MM.1S (cell line): ENCODE measurements at regions not wholly inside any gene's neighbourhood (a gene's known extent, or its start where the extent isn't known, plus 50 kb on each side); places are given as distances from the start of the nearest gene placed in this dataset.

ENCODE experiments used
- DNase-seq: peaks from one replicate; pipeline ENCODE4 v3.0.0-alpha.2; 2015
- H2AFZ ChIP-seq: fragments of 300-600 bp; sonication (generic); 2 replicates; pipeline ENCODE4 v1.6.0; 2016; ENCODE audit warnings: antibody characterized with exemption, low read length
- H3F3A ChIP-seq: fragments of 300-600 bp; sonication (generic); 2 replicates; pipeline ENCODE4 v1.6.1; 2016; ENCODE audit warnings: mild to moderate bottlenecking, antibody characterized with exemption, low read length, moderate library complexity, mixed read lengths; ENCODE audit not compliant: insufficient read depth
- H3K27ac ChIP-seq: fragments of 300-600 bp; sonication (generic); 2 replicates; pipeline ENCODE4 v1.5.1; 2016; ENCODE audit warnings: mild to moderate bottlenecking, low read length
- H3K27me3 ChIP-seq: fragments of 300-600 bp; sonication (generic); replicated peaks from 2 replicates; pipeline ENCODE4 v1.6.0; 2016; ENCODE audit warnings: low read length; ENCODE audit not compliant: insufficient read depth
- H3K36me3 ChIP-seq: fragments of 300-600 bp; sonication (generic); replicated peaks from 2 replicates; pipeline ENCODE4 v1.6.1; 2016; ENCODE audit warnings: mild to moderate bottlenecking, low read length, mixed read lengths; ENCODE audit not compliant: insufficient read depth
- H3K4me1 ChIP-seq: fragments of 300-600 bp; sonication (generic); 2 replicates; pipeline ENCODE4 v1.6.1; 2016; ENCODE audit warnings: low read length, mixed read lengths
- H3K4me2 ChIP-seq: fragments of 300-600 bp; sonication (generic); 2 replicates; pipeline ENCODE4 v1.6.0; 2016; ENCODE audit warnings: low read depth, low read length
- H3K4me3 ChIP-seq: fragments of 300-600 bp; sonication (generic); 2 replicates; pipeline ENCODE4 v1.5.1; 2016; ENCODE audit warnings: low read length, mixed read lengths
- H3K79me2 ChIP-seq: fragments of 300-600 bp; sonication (generic); 2 replicates; pipeline ENCODE4 v1.6.1; 2016; ENCODE audit warnings: mixed run types, low read length, mixed read lengths
- H3K9ac ChIP-seq: fragments of 300-600 bp; sonication (generic); 2 replicates; pipeline ENCODE4 v1.6.1; 2016; ENCODE audit warnings: low read length, mixed read lengths
- H3K9me2 ChIP-seq: fragments of 300-600 bp; sonication (generic); replicated peaks from 2 replicates; pipeline ENCODE4 v1.6.1; 2016; ENCODE audit warnings: mild to moderate bottlenecking, low read length, mixed read lengths; ENCODE audit not compliant: insufficient read depth
- H3K9me3 ChIP-seq: fragments of 300-600 bp; sonication (generic); replicated peaks from 2 replicates; pipeline ENCODE4 v1.6.1; 2016; ENCODE audit warnings: mild to moderate bottlenecking, low read length, mixed read lengths; ENCODE audit not compliant: insufficient read depth
- H4K20me1 ChIP-seq: fragments of 300-600 bp; sonication (generic); 2 replicates; pipeline ENCODE4 v1.6.1; 2016; ENCODE audit warnings: mild to moderate bottlenecking, low read length, moderate library complexity, mixed read lengths; ENCODE audit not compliant: insufficient read depth
- CTCF ChIP-seq: fragments of 300-600 bp; sonication (generic); IDR thresholded peaks from 2 replicates; pipeline ENCODE4 v1.5.1; 2016; ENCODE audit warnings: antibody characterized with exemption, low read length, mixed read lengths
- EZH2 ChIP-seq: fragments of 300-600 bp; sonication (generic); optimal IDR thresholded peaks from 2 replicates; pipeline ENCODE3; 2017; ENCODE audit warnings: low read depth, mild to moderate bottlenecking, antibody characterized with exemption, low read length, mixed read lengths
- EZH2phosphoT487 ChIP-seq: fragments of 300-600 bp; sonication (generic); IDR thresholded peaks from 2 replicates; pipeline ENCODE4 v1.6.1; 2018; ENCODE audit warnings: antibody characterized with exemption, low read length

- no peak overlapping the region for H3K4me2 ChIP-seq
- H3K9me3 ChIP-seq, result no peaks in the 10 kb centered on the region
- TF ChIP-seq EZH2phosphoT487 (no peak), CTCF (no peak), EZH2 (no peak)
- no peaks in the 10 kb centered on the region for H3K27me3 ChIP-seq
- H4K20me1 ChIP-seq, result no peaks in the 10 kb centered on the region
- no peak overlapping the region for H2AFZ ChIP-seq
- H3K36me3 ChIP-seq, result no peaks in the 10 kb centered on the region
- no peaks in the 10 kb centered on the region for H3K79me2 ChIP-seq
- H3K4me1 ChIP-seq, result peaks cover 31% of the 10 kb centered on the region
- DNase-seq, result no peak
- no peak overlapping the region for H3K4me3 ChIP-seq
- H3F3A ChIP-seq, result peaks cover 7% of the 10 kb centered on the region
- H3K27ac ChIP-seq, result no peak overlapping the region
- H3K9ac ChIP-seq, result no peak overlapping the region
- H3K9me2 ChIP-seq, result no peaks in the 10 kb centered on the region
These were observed 96.7 kb upstream of the JUN start for GRCh38 chr1:58880592-58880991.

GRCh38 chr1:58881471-58881994, 97.7 kb upstream of the JUN start:
- no peak for DNase-seq
- Histone ChIP-seq H3K79me2 (no peaks in the 10 kb centered on the region), H3K4me1 (peaks cover 26% of the 10 kb centered on the region), H3K4me3 (no peak overlapping the region), H3F3A (peaks cover 6% of the 10 kb centered on the region), H3K27ac (no peak overlapping the region), H3K27me3 (no peaks in the 10 kb centered on the region), H3K36me3 (no peaks in the 10 kb centered on the region), H3K9me2 (no peaks in the 10 kb centered on the region), H3K4me2 (no peak overlapping the region), H2AFZ (no peak overlapping the region), H3K9me3 (no peaks in the 10 kb centered on the region), H3K9ac (no peak overlapping the region), H4K20me1 (no peaks in the 10 kb centered on the region)
- TF ChIP-seq EZH2phosphoT487 (no peak), EZH2 (no peak), CTCF (no peak)

- H3K9me2 ChIP-seq, result no peaks in the 10 kb centered on the region
These were observed 98.6 kb upstream of the JUN start for GRCh38 chr1:58882322-58882948.

More at GRCh38 chr1:58882322-58882948, 98.6 kb upstream of the JUN start:
- Histone ChIP-seq H3F3A (peaks cover 6% of the 10 kb centered on the region), H3K27ac (peak overlapping the region; percentile 64; the same call in 1 of the 2 replicates), H3K27me3 (no peaks in the 10 kb centered on the region), H2AFZ (no peak overlapping the region), H4K20me1 (no peaks in the 10 kb centered on the region), H3K4me1 (peaks cover 26% of the 10 kb centered on the region), H3K79me2 (no peaks in the 10 kb centered on the region), H3K9ac (no peak overlapping the region), H3K36me3 (no peaks in the 10 kb centered on the region), H3K4me2 (no peak overlapping the region), H3K4me3 (no peak overlapping the region), H3K9me3 (no peaks in the 10 kb centered on the region)
- DNase-seq, result no peak
- TF ChIP-seq EZH2phosphoT487, result no peak
